Activated CD4-positive, alpha-beta T cell treated with anti-CD3 and anti-CD28 coated beads for 48 hours (primary cell): ENCODE measurements at regions not wholly inside any gene's neighbourhood (a gene's known extent, or its start where the extent isn't known, plus 50 kb on each side); places are given as distances from the start of the nearest gene placed in this dataset.

Experiments
- DNase-seq: peaks from one replicate; pipeline ENCODE4 v3.0.0-alpha.2; 2020

- DNase-seq: no peak
Measured at GRCh38 chr2:104788742-104789455, 65.0 kb upstream of the POU3F3 start.

GRCh38 chr2:104790100-104790811 is 63.7 kb upstream of the POU3F3 start:
- no peak for DNase-seq

- no peak for DNase-seq
Measured at GRCh38 chr2:104790901-104791495, 62.9 kb upstream of the POU3F3 start.

GRCh38 chr2:104793966-104794365 is 59.9 kb upstream of the POU3F3 start:
- DNase-seq: no peak

GRCh38 chr2:104794441-104794840 is 59.5 kb upstream of the POU3F3 start:
- no peak for DNase-seq
